Loucy (cell line): ENCODE measurements at regions not wholly inside any gene's neighbourhood (a gene's known extent, or its start where the extent isn't known, plus 50 kb on each side); places are given as distances from the start of the nearest gene placed in this dataset.

Experiments used
- H2AFZ ChIP-seq: fragments of 200-600 bp; sonication (generic); 2 replicates; pipeline ENCODE4 v1.6.0; 2016; ENCODE audit warnings: antibody characterized with exemption, mild to moderate bottlenecking, low read length, moderate library complexity
- H3F3A ChIP-seq: fragments of 200-600 bp; 2 replicates; pipeline ENCODE4 v1.6.0; 2016; ENCODE audit warnings: antibody characterized with exemption, low read depth, mild to moderate bottlenecking
- H3K27me3 ChIP-seq: fragments of 200-600 bp; sonication (generic); 2 replicates; pipeline ENCODE4 v1.6.1; 2014; ENCODE audit warnings: low read length, mild to moderate bottlenecking; ENCODE audit not compliant: insufficient read depth, poor library complexity, severe bottlenecking
- H3K36me3 ChIP-seq: fragments of 200-600 bp; sonication (generic); 2 replicates; pipeline ENCODE4 v1.6.1; 2016; ENCODE audit warnings: low read length; ENCODE audit not compliant: insufficient read depth
- H3K4me1 ChIP-seq: fragments of 200-600 bp; sonication (generic); 2 replicates; pipeline ENCODE4 v1.5.1; 2014; ENCODE audit warnings: low read length, mild to moderate bottlenecking; ENCODE audit not compliant: insufficient read depth, poor library complexity, severe bottlenecking
- H3K4me2 ChIP-seq: fragments of 200-600 bp; sonication (generic); 2 replicates; pipeline ENCODE4 v1.6.0; 2014; ENCODE audit warnings: antibody characterized with exemption, low read length, low read depth, mild to moderate bottlenecking; ENCODE audit not compliant: poor library complexity, severe bottlenecking
- H3K4me3 ChIP-seq: fragments of 200-600 bp; sonication (generic); 2 replicates; pipeline ENCODE4 v1.5.1; 2014; ENCODE audit warnings: low read length, mild to moderate bottlenecking, mixed read lengths; ENCODE audit not compliant: poor library complexity, severe bottlenecking
- H3K79me2 ChIP-seq: fragments of 200-600 bp; sonication (generic); 2 replicates; pipeline ENCODE4 v1.6.1; 2014; ENCODE audit warnings: low read length; ENCODE audit not compliant: insufficient read depth
- H3K9ac ChIP-seq: fragments of 200-600 bp; sonication (generic); 2 replicates; pipeline ENCODE4 v1.6.0; 2014; ENCODE audit warnings: mild to moderate bottlenecking, low read depth, low read length, moderate library complexity; ENCODE audit not compliant: poor library complexity, severe bottlenecking
- H3K9me2 ChIP-seq: fragments of 200-600 bp; sonication (generic); replicated peaks from 2 replicates; pipeline ENCODE4 v1.6.1; 2016; ENCODE audit warnings: low read depth, low read length, mixed read lengths
- H3K9me3 ChIP-seq: fragments of 200-600 bp; sonication (generic); 2 replicates; pipeline ENCODE4 v1.6.1; 2014; ENCODE audit warnings: mild to moderate bottlenecking, antibody characterized with exemption, low read length, low read depth; ENCODE audit not compliant: insufficient read depth
- H4K20me1 ChIP-seq: fragments of 200-600 bp; sonication (generic); 2 replicates; pipeline ENCODE4 v1.6.0; 2014; ENCODE audit warnings: antibody characterized with exemption, low read length, mild to moderate bottlenecking; ENCODE audit not compliant: insufficient read depth, poor library complexity, severe bottlenecking
- CTCF ChIP-seq: fragments of 200-600 bp; sonication (generic); conservative IDR thresholded peaks from 2 replicates; pipeline ENCODE4 v1.5.1; 2014; ENCODE audit warnings: mild to moderate bottlenecking, antibody characterized with exemption, low read length
- EZH2phosphoT487 ChIP-seq: fragments of 200-600 bp; IDR thresholded peaks from 2 replicates; pipeline ENCODE4 v1.6.1; 2018; ENCODE audit warnings: antibody characterized with exemption, mild to moderate bottlenecking, moderate library complexity, borderline replicate concordance

GRCh38 chr6:8845690-8846089, 410.3 kb upstream of the SLC35B3 start:
- H3K4me3 ChIP-seq, result no peak overlapping the region
- H3K36me3 ChIP-seq, result no peaks in the 10 kb centered on the region
- TF ChIP-seq CTCF (no peak), EZH2phosphoT487 (no peak)
- no peak overlapping the region for H3K9ac ChIP-seq
- H3F3A ChIP-seq, result no peaks in the 10 kb centered on the region
- H3K79me2 ChIP-seq, result no peaks in the 10 kb centered on the region
- H3K4me2 ChIP-seq, result no peak overlapping the region
- H3K4me1 ChIP-seq, result no peaks in the 10 kb centered on the region
- H3K27me3 ChIP-seq, result no peaks in the 10 kb centered on the region
- no peaks in the 10 kb centered on the region for H3K9me2 ChIP-seq
- no peaks in the 10 kb centered on the region for H3K9me3 ChIP-seq
- no peaks in the 10 kb centered on the region for H4K20me1 ChIP-seq
- no peak overlapping the region for H2AFZ ChIP-seq

GRCh38 chr6:8844968-8845367, 409.6 kb upstream of the SLC35B3 start:
- H3K4me1 ChIP-seq, result no peaks in the 10 kb centered on the region
- no peaks in the 10 kb centered on the region for H3F3A ChIP-seq
- no peaks in the 10 kb centered on the region for H3K27me3 ChIP-seq
- no peaks in the 10 kb centered on the region for H3K79me2 ChIP-seq
- H3K9ac ChIP-seq, result no peak overlapping the region
- no peaks in the 10 kb centered on the region for H3K9me3 ChIP-seq
- no peaks in the 10 kb centered on the region for H3K9me2 ChIP-seq
- H3K36me3 ChIP-seq, result no peaks in the 10 kb centered on the region
- H4K20me1 ChIP-seq, result no peaks in the 10 kb centered on the region
- no peak overlapping the region for H3K4me2 ChIP-seq
- no peak overlapping the region for H2AFZ ChIP-seq
- TF ChIP-seq EZH2phosphoT487 (no peak), CTCF (no peak)
- H3K4me3 ChIP-seq, result no peak overlapping the region

- no peaks in the 10 kb centered on the region for H3K9me3 ChIP-seq
- H3K4me3 ChIP-seq, result no peak overlapping the region
- no peaks in the 10 kb centered on the region for H3K9me2 ChIP-seq
- H3K4me2 ChIP-seq, result no peak overlapping the region
- no peak overlapping the region for H2AFZ ChIP-seq
- H3K4me1 ChIP-seq, result no peaks in the 10 kb centered on the region
- H3K27me3 ChIP-seq, result no peaks in the 10 kb centered on the region
- H4K20me1 ChIP-seq, result no peaks in the 10 kb centered on the region
- TF ChIP-seq EZH2phosphoT487 (no peak), CTCF (no peak)
- no peaks in the 10 kb centered on the region for H3F3A ChIP-seq
- H3K9ac ChIP-seq, result no peak overlapping the region
- no peaks in the 10 kb centered on the region for H3K36me3 ChIP-seq
- H3K79me2 ChIP-seq, result no peaks in the 10 kb centered on the region
These were observed 404.3 kb upstream of the SLC35B3 start for GRCh38 chr6:8839626-8840025.
